Left ventricle myocardium superior (tissue), 1 donor: ENCODE measurements at regions not wholly inside any gene's neighbourhood (a gene's known extent, or its start where the extent isn't known, plus 50 kb on each side); places are given as distances from the start of the nearest gene placed in this dataset.

ENCODE experiments used
- ATAC-seq: fragments of 200-7000 bp; cut with Tn5 transposase; one replicate; pipeline ENCODE4 v1.9.1; 2020; ENCODE audit warnings: mild to moderate bottlenecking, moderate library complexity
- DNase-seq: peaks from one replicate; pipeline ENCODE4 v3.0.0-alpha.2; 2020
- intact Hi-C: fragments of 100-400 bp; cut with micrococcal nuclease; formaldehyde crosslinking; loops from one replicate; pipeline ENCODE4 v1.11.0; 2022
- donor health status: DM: no; HTN: yes; CAD: no; lungs with severe emphysema.

GRCh38 chr1:230008721-230009120, 58.3 kb upstream of the GALNT2 start:
- intact Hi-C loops = no loop called here

GRCh38 chr1:230009611-230010313, 57.3 kb upstream of the GALNT2 start:
- intact Hi-C loops = no loop called here
- DNase-seq = no peak
- no peak for ATAC-seq

More at GRCh38 chr1:230008721-230009120, 58.3 kb upstream of the GALNT2 start:
- ATAC-seq (no peak), DNase-seq (no peak)

- DNase-seq (no peak), ATAC-seq (no peak)
- intact Hi-C loops = no loop called here
Measured at GRCh38 chr1:230010603-230011332, 56.3 kb upstream of the GALNT2 start.

- intact Hi-C loops = no loop called here
- ATAC-seq (no peak), DNase-seq (no peak)
Measured at GRCh38 chr1:230011333-230012092, 55.5 kb upstream of the GALNT2 start.

- DNase-seq = no peak
- intact Hi-C loops = no loop called here
- no peak for ATAC-seq
Measured at GRCh38 chr1:230012093-230012393, 55.0 kb upstream of the GALNT2 start.

GRCh38 chr1:230012741-230013140, 54.3 kb upstream of the GALNT2 start:
- intact Hi-C loops = no loop called here
- no peak for ATAC-seq
- no peak for DNase-seq

- DNase-seq (no peak), ATAC-seq (no peak)
- intact Hi-C loops = no loop called here
Measured at GRCh38 chr1:230016159-230016558, 50.9 kb upstream of the GALNT2 start.
